ENCODE measurements at regions not wholly inside any gene's neighbourhood (a gene's known extent, or its start where the extent isn't known, plus 50 kb on each side); places are given as distances from the start of the nearest gene placed in this dataset.
"Not testable (repeated sequence)": the region's sequence is repeated elsewhere in the genome, so short reads cannot be mapped to it uniquely, and the experiment has no call there.

DNA sequence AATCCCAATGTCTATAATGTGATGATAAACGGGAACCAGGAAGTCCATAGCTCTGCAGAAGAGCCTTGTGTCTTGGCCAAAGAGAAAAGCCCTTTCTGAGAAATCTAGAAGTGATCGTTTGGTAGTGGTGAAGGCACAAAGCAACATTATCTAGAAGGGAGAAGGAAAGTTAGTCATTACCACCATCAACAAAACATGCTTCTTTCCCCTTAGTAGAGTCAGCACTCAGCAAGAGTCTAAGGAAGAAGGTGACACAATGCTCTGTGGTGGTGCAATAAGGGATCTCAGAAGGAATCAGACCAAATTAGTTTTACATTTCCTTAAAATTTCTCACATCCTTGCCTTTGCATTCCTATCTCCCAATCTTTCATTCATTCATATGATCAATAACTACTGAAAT lies 134.4 kb upstream of the PRDX6 start:
- no peak overlapping the region for H3K4me3 ChIP-seq (ENCODE audit: low read depth, low read length)
- in situ Hi-C loops (cut with HindIII; ENCODE audit: low sequenced_read_pairs) = no loop called here
- TF ChIP-seq, protein P1, sequence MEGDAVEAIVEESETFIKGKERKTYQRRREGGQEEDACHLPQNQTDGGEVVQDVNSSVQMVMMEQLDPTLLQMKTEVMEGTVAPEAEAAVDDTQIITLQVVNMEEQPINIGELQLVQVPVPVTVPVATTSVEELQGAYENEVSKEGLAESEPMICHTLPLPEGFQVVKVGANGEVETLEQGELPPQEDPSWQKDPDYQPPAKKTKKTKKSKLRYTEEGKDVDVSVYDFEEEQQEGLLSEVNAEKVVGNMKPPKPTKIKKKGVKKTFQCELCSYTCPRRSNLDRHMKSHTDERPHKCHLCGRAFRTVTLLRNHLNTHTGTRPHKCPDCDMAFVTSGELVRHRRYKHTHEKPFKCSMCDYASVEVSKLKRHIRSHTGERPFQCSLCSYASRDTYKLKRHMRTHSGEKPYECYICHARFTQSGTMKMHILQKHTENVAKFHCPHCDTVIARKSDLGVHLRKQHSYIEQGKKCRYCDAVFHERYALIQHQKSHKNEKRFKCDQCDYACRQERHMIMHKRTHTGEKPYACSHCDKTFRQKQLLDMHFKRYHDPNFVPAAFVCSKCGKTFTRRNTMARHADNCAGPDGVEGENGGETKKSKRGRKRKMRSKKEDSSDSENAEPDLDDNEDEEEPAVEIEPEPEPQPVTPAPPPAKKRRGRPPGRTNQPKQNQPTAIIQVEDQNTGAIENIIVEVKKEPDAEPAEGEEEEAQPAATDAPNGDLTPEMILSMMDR (IDR thresholded peaks at IDR 0.05; ENCODE audit: low read depth, low read length) = no peak
- DNase-seq (ENCODE audit: low read depth, low spot score) = no peak

DNA sequence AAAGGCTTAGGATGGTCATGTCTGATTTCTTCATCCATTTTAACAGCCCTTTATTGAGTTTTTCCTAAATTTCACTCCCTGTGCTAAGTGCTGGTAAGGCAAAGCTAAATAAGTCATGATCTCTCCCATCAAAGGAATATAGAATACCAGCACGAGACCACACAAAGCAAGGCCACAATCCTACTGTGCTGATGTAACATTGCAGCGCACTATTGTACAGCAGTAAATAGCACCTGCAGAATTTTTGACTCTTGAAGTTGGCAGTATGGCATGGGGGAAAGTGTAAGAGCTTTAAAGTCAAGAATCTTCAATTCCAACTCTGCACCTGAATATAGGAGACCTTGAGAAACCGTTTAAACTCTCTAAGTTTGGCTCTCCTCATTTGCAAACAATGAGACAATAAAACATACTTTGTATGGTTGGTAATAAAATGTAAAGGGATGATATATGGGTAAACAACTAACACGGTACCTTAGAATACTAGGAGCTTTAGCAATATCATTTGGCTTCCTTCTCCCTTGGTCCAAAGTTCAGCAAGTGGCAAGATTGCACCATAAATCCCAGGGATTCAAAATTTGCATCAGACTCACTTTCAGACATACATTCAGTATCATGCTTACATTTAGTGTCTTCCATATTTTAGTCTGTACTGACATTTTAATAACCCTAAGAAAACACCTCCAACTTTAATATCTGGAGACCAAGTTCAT lies 132.9 kb upstream of the PRDX6 start:
- H3K4me3 ChIP-seq (ENCODE audit: low read depth, low read length) = no peak overlapping the region
- in situ Hi-C loops (cut with HindIII; ENCODE audit: low sequenced_read_pairs) = no loop called here
- DNase-seq (ENCODE audit: low read depth, low spot score) = no peak
- TF ChIP-seq, protein P1 (IDR thresholded peaks at IDR 0.05; ENCODE audit: low read depth, low read length) = no peak

DNA sequence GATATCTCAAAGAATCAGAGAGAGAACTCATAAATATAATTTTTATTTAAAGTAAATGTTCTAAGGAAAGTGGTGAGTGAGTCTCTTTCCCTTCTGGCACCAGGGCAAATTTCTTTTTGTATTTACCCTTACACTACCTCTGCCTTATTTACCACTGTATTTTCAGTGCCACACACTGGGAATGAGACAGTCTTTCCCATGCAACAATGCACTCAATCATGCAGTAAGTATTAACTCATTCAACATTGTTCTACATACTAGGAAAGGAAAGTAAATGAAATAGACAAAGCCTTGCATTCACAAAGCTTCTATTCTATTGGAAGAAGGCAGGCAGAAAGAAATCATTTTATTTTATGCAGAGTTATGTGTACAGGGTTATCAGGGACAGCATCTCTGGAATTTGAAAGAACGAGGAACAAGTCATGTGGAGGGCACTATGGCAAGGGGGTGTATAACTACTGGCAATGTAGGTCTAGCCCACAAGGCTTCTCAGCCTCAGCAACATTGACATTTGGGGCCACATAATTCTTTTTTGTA lies 129.8 kb upstream of the PRDX6 start:
- no peak for DNase-seq (ENCODE audit: low read depth, low spot score)
- TF ChIP-seq, protein P1 (IDR thresholded peaks at IDR 0.05; ENCODE audit: low read depth, low read length) = no peak
- H3K4me3 ChIP-seq (ENCODE audit: low read depth, low read length) = no peak overlapping the region
- in situ Hi-C loops (cut with HindIII; ENCODE audit: low sequenced_read_pairs) = no loop called here

DNA sequence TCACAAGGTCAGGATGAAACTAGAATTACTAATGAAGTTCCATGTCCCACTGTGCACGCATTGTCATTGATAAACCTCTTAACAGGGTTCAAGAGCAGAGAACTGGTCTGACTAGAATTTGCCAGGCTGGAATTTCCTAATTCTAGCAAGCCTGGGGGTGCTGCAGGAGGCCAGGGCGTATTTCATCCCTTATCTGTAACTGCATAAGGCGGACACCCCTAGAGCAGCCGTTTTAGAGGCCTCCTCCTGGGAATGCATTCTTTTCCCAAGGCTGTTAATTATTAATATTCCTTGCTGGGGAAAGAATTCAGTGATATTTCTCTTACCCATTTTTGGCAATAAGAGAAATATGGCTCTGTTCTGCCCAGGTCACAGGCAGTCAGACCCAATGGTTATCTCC lies 124.5 kb upstream of the PRDX6 start:
- DNase-seq (ENCODE audit: low read depth, low spot score); in situ Hi-C loops (cut with HindIII; ENCODE audit: low sequenced_read_pairs); H3K4me3 ChIP-seq (ENCODE audit: low read depth, low read length): not testable (repeated sequence)

DNA sequence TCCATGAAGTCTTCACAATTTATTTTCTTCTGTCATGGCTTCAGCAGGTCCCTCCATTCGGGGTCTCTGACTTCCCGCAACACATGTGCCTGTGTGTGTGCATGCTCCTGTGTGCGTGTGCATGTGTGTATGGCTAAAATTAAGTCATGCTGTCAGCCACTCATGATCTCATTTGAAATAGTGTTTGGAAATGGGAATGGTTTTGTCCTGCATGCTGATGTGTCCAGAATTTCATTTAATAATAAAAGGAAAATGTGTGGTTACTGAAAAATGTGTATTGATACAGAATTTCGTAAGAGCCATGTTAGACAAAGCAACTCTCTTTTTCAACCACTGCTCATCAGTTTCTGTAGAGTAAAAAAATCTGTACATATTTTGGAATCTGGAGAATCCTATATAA lies 123.8 kb upstream of the PRDX6 start:
- TF ChIP-seq, protein P1 (IDR thresholded peaks at IDR 0.05; ENCODE audit: low read depth, low read length) = no peak
- no peak overlapping the region for H3K4me3 ChIP-seq (ENCODE audit: low read depth, low read length)
- DNase-seq (ENCODE audit: low read depth, low spot score) = no peak
- in situ Hi-C loops (cut with HindIII; ENCODE audit: low sequenced_read_pairs) = no loop called here

DNA sequence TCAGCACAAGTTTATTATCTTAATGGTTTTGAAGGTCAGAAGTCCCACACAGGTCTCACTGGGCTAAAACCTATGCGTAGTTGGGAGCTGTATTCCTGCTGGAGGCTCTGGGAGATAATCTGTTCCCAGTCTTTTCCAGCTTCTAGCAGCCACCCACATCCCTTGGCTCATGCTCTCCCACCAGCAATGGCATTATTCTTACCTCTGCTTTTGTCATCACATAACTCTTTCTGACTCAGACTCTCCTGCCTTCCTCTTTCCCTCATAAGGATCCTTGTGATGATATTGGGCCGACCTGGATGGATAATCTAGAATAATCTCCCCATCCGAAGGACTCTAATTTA lies 122.2 kb upstream of the PRDX6 start:
- TF ChIP-seq, protein P1 (IDR thresholded peaks at IDR 0.05; ENCODE audit: low read depth, low read length) = no peak
- in situ Hi-C loops (cut with HindIII; ENCODE audit: low sequenced_read_pairs) = no loop called here
- DNase-seq (ENCODE audit: low read depth, low spot score) = no peak
- H3K4me3 ChIP-seq (ENCODE audit: low read depth, low read length) = no peak overlapping the region

DNA sequence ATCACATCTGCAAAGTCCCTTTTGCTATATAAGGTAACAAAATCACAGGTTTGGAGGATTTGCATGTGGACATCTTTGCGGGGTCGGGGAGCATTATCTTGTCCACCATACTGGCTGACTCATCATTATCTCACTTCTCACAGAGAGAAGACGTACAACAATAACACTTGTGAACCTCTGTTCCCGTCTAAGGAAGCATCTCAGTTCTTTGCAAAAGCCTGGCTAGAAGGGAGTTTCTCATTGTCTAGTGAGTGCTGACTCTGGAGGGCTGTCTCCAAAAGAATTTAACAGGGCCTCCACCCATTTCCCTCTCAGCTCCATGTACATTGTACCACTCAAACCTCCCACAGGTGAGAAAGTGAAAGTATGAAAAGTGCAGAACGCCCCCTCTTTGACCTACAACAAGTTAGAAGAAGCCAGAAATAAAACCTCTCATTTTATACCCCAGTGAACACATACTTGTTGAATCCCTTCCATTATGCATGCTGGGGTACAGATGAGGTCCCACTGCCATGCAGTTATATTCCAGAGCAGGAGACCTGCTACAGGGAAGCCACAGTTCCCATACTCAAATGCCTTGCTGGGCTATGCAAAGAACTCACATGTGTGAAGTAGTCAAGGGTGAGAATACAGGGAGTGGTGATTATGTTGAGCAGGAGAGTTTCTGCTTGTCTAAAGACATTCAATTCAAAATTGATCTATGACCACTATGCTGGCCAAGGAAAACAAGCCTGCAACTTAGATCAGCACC lies 121.7 kb upstream of the PRDX6 start:
- DNase-seq (ENCODE audit: low read depth, low spot score) = peak; percentile 11
- no peak overlapping the region for H3K4me3 ChIP-seq (ENCODE audit: low read depth, low read length)
- in situ Hi-C loops (cut with HindIII; ENCODE audit: low sequenced_read_pairs) = no loop called here
- TF ChIP-seq, protein P1 (IDR thresholded peaks at IDR 0.05; ENCODE audit: low read depth, low read length) = no peak
